ENCODE measurements at regions not wholly inside any gene's neighbourhood (a gene's known extent, or its start where the extent isn't known, plus 50 kb on each side); places are given as distances from the start of the nearest gene placed in this dataset.

GRCh38 chr12:118694128-118694775, 287.1 kb upstream of the SRRM4 start:
- no peak for DNase-seq (ENCODE audit: low spot score)

- no peak for DNase-seq (ENCODE audit: low spot score)
These were observed 276.7 kb upstream of the SRRM4 start for GRCh38 chr12:118704527-118705241.

GRCh38 chr12:118706437-118706836, 274.9 kb upstream of the SRRM4 start:
- no peak for DNase-seq (ENCODE audit: low spot score)

- no peak for DNase-seq (ENCODE audit: low spot score)
These were observed 271.4 kb upstream of the SRRM4 start for GRCh38 chr12:118709946-118710345.

GRCh38 chr12:118711185-118711584, 270.2 kb upstream of the SRRM4 start:
- DNase-seq (ENCODE audit: low spot score) = no peak

GRCh38 chr12:118714051-118714460, 267.3 kb upstream of the SRRM4 start:
- DNase-seq (ENCODE audit: low spot score) = peak; percentile 44

- no peak for DNase-seq (ENCODE audit: low spot score)
These were observed 266.8 kb upstream of the SRRM4 start for GRCh38 chr12:118714500-118714899.

- no peak for DNase-seq (ENCODE audit: low spot score)
These were observed 265.7 kb upstream of the SRRM4 start for GRCh38 chr12:118715647-118716046.

GRCh38 chr12:118727196-118727978, 254.0 kb upstream of the SRRM4 start:
- no peak for DNase-seq (ENCODE audit: low spot score)

- DNase-seq (ENCODE audit: low spot score) = no peak
These were observed 253.4 kb upstream of the SRRM4 start for GRCh38 chr12:118727979-118728366.

- DNase-seq (ENCODE audit: low spot score) = no peak
These were observed 247.1 kb upstream of the SRRM4 start for GRCh38 chr12:118734266-118734665.

GRCh38 chr12:118737985-118738540, 243.3 kb upstream of the SRRM4 start:
- no peak for DNase-seq (ENCODE audit: low spot score)

GRCh38 chr12:118741194-118741593, 240.1 kb upstream of the SRRM4 start:
- no peak for DNase-seq (ENCODE audit: low spot score)

GRCh38 chr12:118742431-118742830, 238.9 kb upstream of the SRRM4 start:
- no peak for DNase-seq (ENCODE audit: low spot score)

GRCh38 chr12:118743896-118744700, 237.2 kb upstream of the SRRM4 start:
- DNase-seq (ENCODE audit: low spot score) = no peak

- no peak for DNase-seq (ENCODE audit: low spot score)
These were observed 235.2 kb upstream of the SRRM4 start for GRCh38 chr12:118746176-118746575.

- DNase-seq (ENCODE audit: low spot score) = no peak
These were observed 234.4 kb upstream of the SRRM4 start for GRCh38 chr12:118746960-118747359.

GRCh38 chr12:118747771-118748170, 233.6 kb upstream of the SRRM4 start:
- no peak for DNase-seq (ENCODE audit: low spot score)

- DNase-seq (ENCODE audit: low spot score) = no peak
These were observed 232.6 kb upstream of the SRRM4 start for GRCh38 chr12:118748478-118749380.

- no peak for DNase-seq (ENCODE audit: low spot score)
These were observed 231.7 kb upstream of the SRRM4 start for GRCh38 chr12:118749646-118750045.

GRCh38 chr12:118750666-118751065, 230.7 kb upstream of the SRRM4 start:
- DNase-seq (ENCODE audit: low spot score) = no peak
